Duodenal mucosa (tissue), 2 donors: ENCODE measurements at regions not wholly inside any gene's neighbourhood (a gene's known extent, or its start where the extent isn't known, plus 50 kb on each side); places are given as distances from the start of the nearest gene placed in this dataset.
"Not testable (repeated sequence)": the region's sequence is repeated elsewhere in the genome, so short reads cannot be mapped to it uniquely, and the experiment has no call there.

Experiments
- H3K27ac ChIP-seq: one replicate; pipeline ENCODE4 v1.7.0; 2013; ENCODE audit warnings: low read depth, low read length
- H3K27me3 ChIP-seq, 2 donors: one replicate each; pipeline ENCODE4 v1.7.0; 2013; ENCODE audit warnings: low read length in 2 of 2, control low read depth in 1 of 2; ENCODE audit not compliant: insufficient read depth in 2 of 2, control insufficient read depth in 1 of 2
- H3K36me3 ChIP-seq, 2 donors: one replicate each; pipeline ENCODE4 v1.7.0; 2013; ENCODE audit warnings: low read length in 2 of 2, control low read depth in 1 of 2; ENCODE audit not compliant: insufficient read depth in 2 of 2, control insufficient read depth in 1 of 2
- H3K4me1 ChIP-seq, 2 donors: one replicate each; pipeline ENCODE4 v1.7.0; 2013; ENCODE audit warnings: low read length in 2 of 2, control low read depth in 1 of 2; ENCODE audit not compliant: insufficient read depth in 2 of 2, control insufficient read depth in 1 of 2
- H3K4me3 ChIP-seq, 2 donors: one replicate each; pipeline ENCODE4 v1.7.0; 2013; ENCODE audit warnings: low read length in 2 of 2, low read depth in 1 of 2
- H3K9ac ChIP-seq, 2 donors: one replicate each; pipeline ENCODE4 v1.7.0; 2013; ENCODE audit warnings: low read length in 2 of 2, low read depth in 1 of 2
- H3K9me3 ChIP-seq, 2 donors: one replicate each; pipeline ENCODE4 v1.7.0; 2013; ENCODE audit warnings: low read length in 2 of 2, control low read depth in 1 of 2; ENCODE audit not compliant: control insufficient read depth in 1 of 2

DNA sequence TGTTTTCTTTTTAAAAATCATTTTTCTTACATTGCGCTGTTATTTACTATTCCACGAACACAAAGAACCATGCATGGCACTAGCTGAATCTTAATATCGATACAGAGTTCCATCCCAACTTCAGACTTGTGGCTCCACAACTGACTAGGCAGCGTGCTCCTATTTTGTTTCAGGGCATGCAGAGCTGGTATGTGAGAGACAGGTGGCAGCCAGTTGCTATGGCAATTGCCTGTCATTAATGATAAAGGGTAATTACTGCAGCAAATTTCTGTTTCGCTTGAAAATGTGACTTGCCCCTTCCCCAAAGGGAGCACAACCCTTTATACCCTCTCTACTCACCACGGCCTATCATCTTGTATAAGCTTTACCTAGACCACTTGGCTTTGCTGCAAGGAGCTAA is 113.1 kb upstream of the G2E3 start:
- no peak overlapping the region for H3K9ac ChIP-seq
- H3K27me3 ChIP-seq: no peaks in the 10 kb centered on the region
- no peak overlapping the region for H3K4me3 ChIP-seq
- no peaks in the 10 kb centered on the region for H3K4me1 ChIP-seq
- H3K36me3 ChIP-seq: no peaks in the 10 kb centered on the region
- H3K9me3 ChIP-seq: no peaks in the 10 kb centered on the region
- no peak overlapping the region for H3K27ac ChIP-seq

DNA sequence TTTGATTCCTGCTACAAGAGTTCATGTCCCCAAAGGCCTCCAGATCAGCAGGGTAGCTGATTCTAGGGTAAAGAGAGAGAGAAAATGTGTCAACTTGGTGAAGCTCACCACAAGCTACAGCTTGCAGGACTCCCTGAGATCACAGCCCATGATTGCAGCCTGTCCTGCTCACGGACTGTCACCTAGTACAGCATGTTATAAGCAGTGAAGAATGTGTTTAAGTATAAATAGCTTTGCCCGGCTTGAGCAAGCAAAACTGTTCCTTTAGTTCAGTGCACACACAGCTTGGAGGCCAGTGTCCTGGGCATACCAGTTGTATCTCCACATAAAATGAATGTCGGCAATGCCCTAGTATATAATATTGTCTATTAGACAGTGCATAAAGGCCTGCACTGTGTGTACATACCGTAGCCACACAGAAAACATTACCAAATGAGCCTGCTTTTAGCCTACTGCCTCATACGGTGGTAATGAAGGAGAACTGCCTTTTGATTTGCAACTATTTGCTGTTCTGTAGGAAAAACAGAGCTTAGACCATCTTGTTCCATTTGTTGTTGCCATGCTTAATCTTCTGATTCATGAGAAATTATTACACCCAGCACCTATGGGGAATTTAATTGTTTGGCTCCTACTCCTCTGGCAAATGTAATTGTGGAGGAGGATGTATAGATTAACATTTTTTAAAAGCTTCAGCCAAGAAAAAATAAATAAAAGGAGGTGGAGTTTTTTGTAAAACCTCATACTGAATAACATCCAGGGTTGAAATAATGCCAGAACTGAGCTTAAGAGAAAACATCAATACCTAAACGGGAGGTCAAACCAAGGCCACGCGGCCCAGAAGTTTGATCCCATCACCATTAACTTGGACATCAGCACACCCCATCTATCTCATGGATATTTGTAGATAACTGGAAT is 108.1 kb upstream of the G2E3 start:
- no peak overlapping the region for H3K27ac ChIP-seq

DNA sequence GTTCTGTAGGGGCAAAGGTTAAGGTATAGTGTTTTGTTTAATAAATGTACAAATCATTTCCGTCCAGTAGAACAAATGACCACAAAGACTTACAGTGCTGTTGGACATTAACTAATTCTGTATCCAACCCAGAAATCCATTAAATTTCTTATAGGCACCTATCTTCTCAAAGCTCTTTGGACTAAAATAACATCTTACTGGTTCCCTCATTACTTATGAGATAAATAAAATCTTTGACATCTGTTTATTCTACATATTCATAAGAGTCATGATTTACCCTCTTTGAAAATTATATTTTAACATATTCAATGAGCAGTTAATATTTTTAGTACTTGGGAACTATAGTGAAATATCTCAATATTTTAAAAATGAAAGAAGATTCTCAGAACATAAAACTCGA is 102.7 kb upstream of the G2E3 start:
- Histone ChIP-seq H3K9me3 (no peaks in the 10 kb centered on the region), H3K27me3 (no peaks in the 10 kb centered on the region), H3K36me3 (no peaks in the 10 kb centered on the region), H3K4me3 (no peak overlapping the region), H3K27ac (no peak overlapping the region), H3K9ac (no peak overlapping the region), H3K4me1 (no peaks in the 10 kb centered on the region)

More for the DNA sequence above, 108.1 kb upstream of the G2E3 start:
- no peaks in the 10 kb centered on the region for H3K36me3 ChIP-seq
- H3K4me1 ChIP-seq: no peaks in the 10 kb centered on the region
- no peak overlapping the region for H3K4me3 ChIP-seq
- H3K9ac ChIP-seq: no peak overlapping the region
- no peaks in the 10 kb centered on the region for H3K9me3 ChIP-seq
- H3K27me3 ChIP-seq: no peaks in the 10 kb centered on the region

DNA sequence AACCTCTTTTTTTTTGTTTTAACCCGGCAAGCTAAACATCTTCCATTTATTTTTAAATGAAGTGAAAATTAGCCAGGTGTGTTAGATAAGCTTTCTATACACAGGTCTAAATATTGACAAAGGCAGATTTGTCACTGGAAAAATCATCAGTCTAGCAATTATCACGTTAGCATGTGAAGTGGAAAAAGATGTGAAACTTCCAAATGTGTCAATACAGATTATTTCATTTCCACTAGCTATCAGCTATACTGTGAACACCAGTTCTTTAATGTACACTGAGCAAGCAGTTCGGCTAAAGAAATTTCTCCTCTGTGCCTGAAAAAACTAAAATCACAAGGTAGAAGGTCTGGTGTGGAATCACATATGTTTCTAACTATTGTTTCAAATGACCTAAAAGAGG is 96.6 kb upstream of the G2E3 start:
- Histone ChIP-seq H3K27me3 (no peaks in the 10 kb centered on the region), H3K9ac (no peak overlapping the region), H3K4me3 (no peak overlapping the region), H3K27ac (no peak overlapping the region), H3K9me3 (no peaks in the 10 kb centered on the region), H3K36me3 (no peaks in the 10 kb centered on the region), H3K4me1 (no peaks in the 10 kb centered on the region)

DNA sequence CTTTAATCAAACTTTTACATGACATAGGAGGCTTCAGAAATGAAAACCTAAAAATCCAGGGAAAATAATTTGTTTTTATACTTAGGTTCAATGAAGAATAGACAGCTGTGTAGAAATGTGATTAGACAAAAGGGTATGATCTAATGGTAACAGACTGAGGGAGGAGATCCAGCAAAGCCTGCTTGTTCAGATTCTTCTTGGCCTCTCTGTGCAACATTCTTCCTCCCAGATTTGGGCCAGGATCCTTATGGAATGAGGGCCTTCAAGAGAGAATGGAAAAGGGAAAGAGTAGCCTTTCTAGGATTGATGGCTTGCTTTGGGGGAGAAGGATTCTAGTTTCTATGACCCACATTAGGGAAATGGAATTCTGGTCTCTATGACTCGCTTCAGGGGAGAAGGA is 94.5 kb upstream of the G2E3 start:
- H3K36me3 ChIP-seq: no peaks in the 10 kb centered on the region
- no peak overlapping the region for H3K27ac ChIP-seq
- H3K9ac ChIP-seq: no peak overlapping the region
- no peaks in the 10 kb centered on the region for H3K27me3 ChIP-seq
- H3K4me1 ChIP-seq: no peaks in the 10 kb centered on the region
- H3K4me3 ChIP-seq: no peak overlapping the region
- no peaks in the 10 kb centered on the region for H3K9me3 ChIP-seq

DNA sequence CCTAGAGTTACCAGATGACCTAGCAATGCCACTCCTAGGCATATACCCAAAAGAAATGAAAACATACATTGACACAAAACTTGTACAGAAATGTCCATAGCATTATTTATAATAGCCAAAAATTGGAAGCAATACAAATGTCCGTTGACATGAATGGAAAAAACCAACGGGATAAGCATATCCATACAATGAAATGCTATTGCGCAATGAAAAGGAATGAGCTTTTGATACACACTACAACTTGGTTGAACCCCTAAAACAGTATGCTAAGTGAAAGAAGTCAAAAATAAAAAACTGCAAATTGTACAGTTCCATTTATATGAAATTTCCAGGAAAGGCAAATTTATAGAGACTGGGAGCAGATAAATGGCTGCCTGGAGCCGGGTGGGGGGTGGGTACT is 90.6 kb upstream of the G2E3 start:
- no peak overlapping the region for H3K9ac ChIP-seq
- no peak overlapping the region for H3K4me3 ChIP-seq
- no peaks in the 10 kb centered on the region for H3K9me3 ChIP-seq
- H3K36me3 ChIP-seq: no peaks in the 10 kb centered on the region
- no peaks in the 10 kb centered on the region for H3K4me1 ChIP-seq
- no peaks in the 10 kb centered on the region for H3K27me3 ChIP-seq
- H3K27ac ChIP-seq: no peak overlapping the region

DNA sequence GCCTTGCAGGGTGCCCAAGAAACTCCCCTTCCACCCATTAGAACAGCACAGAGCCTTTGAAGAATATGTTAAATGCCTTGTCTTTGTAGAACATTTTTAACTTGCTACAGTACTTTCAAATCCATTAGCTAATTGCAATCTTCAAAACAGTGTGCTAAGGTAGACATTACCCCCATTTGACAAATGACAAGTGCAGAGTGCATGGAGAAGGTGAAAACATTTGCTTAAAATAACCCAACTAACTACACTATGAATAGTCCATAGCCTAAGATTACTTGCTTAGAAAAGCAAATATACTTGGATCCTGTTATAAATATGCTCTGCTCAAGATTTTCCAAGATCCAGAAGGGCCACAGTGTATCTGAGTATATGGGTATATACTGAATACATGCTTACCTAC is 87.0 kb upstream of the G2E3 start:
- Histone ChIP-seq H3K36me3 (no peaks in the 10 kb centered on the region), H3K9ac (no peak overlapping the region), H3K9me3 (no peaks in the 10 kb centered on the region), H3K4me1 (no peaks in the 10 kb centered on the region), H3K27ac (no peak overlapping the region), H3K4me3 (no peak overlapping the region), H3K27me3 (no peaks in the 10 kb centered on the region)

DNA sequence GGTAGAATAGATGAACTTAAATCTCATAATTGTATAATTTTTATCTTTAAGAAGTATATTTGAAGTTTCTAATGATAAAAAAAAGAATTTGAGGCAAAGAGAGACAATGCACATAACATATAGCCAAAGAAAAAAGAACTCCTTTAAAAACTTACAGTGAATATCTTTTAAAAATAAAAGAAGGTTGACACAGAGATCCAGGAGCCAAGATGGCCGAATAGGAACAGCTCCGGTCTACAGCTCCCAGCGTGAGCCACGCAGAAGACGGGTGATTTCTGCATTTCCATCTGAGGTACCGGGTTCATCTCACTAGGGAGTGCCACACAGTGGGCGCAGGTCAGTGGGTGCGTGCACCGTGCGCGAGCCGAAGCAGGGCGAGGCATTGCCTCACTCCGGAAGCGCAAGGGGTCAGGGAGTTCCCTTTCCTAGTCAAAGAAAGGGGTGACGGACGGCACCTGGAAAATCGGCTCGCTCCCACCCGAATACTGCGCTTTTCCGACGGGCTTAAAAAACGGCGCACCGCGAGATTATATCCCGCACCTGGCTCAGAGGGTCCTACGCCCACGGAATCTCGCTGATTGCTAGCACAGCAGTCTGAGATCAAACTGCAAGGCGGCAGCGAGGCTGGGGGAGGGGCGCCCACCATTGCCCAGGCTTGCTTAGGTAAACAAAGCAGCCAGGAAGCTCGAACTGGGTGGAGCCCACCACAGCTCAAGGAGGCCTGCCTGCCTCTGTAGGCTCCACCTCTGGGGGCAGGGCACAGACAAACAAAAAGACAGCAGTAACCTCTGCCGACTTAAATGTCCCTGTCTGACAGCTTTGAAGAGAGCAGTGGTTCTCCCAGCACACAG is 84.9 kb upstream of the G2E3 start:
- H3K36me3 ChIP-seq, H3K9me3 ChIP-seq, H3K27me3 ChIP-seq, H3K4me1 ChIP-seq, H3K9ac ChIP-seq, H3K4me3 ChIP-seq, H3K27ac ChIP-seq: not testable (repeated sequence)

DNA sequence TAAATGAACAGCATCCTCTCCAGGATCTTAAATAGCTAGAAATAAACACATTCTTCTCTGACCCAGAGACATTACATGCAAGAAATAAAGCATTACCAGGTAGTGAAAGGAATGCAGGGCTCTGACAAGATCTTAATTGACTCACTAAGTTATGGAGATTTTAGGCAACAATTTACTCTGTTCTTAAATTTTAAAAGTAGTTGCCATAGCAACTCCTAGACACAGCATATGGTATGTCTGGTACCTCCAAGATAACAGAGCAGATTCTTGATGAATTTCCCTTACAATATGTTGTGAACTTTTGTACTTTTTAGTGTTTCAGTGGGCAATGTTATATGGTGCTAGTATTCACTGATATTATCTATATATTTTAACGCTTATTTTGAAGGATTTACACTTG is 76.7 kb upstream of the G2E3 start:
- no peaks in the 10 kb centered on the region for H3K27me3 ChIP-seq
- no peak overlapping the region for H3K27ac ChIP-seq
- no peaks in the 10 kb centered on the region for H3K4me1 ChIP-seq
- H3K36me3 ChIP-seq: no peaks in the 10 kb centered on the region
- H3K9ac ChIP-seq: no peak overlapping the region
- H3K4me3 ChIP-seq: no peak overlapping the region
- H3K9me3 ChIP-seq: no peaks in the 10 kb centered on the region

DNA sequence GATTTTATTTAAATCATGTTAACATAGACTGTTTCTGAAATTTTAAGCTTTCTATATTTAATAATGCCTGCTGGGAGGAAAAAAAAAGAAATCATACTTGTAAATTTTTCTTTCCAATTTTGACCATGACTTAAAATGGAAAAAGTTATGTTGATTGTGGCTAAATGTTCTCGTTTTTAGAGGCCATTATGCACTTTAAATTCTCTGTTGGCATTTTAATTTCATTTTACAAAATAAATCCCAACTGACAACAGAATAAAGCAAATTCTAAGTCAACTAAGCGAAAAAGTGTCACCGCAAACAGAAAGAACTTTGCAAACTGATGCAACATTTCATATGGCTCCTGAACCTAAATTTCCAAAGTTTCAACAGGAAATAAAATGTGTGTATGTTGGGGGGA is 74.8 kb upstream of the G2E3 start:
- no peak overlapping the region for H3K27ac ChIP-seq
- no peak overlapping the region for H3K9ac ChIP-seq
- H3K9me3 ChIP-seq: no peaks in the 10 kb centered on the region
- no peak overlapping the region for H3K4me3 ChIP-seq
- no peaks in the 10 kb centered on the region for H3K36me3 ChIP-seq
- H3K4me1 ChIP-seq: no peaks in the 10 kb centered on the region
- no peaks in the 10 kb centered on the region for H3K27me3 ChIP-seq
